ENCODE measurements at regions not wholly inside any gene's neighbourhood (a gene's known extent, or its start where the extent isn't known, plus 50 kb on each side); places are given as distances from the start of the nearest gene placed in this dataset.
"Not testable (repeated sequence)": the region's sequence is repeated elsewhere in the genome, so short reads cannot be mapped to it uniquely, and the experiment has no call there.

DNA sequence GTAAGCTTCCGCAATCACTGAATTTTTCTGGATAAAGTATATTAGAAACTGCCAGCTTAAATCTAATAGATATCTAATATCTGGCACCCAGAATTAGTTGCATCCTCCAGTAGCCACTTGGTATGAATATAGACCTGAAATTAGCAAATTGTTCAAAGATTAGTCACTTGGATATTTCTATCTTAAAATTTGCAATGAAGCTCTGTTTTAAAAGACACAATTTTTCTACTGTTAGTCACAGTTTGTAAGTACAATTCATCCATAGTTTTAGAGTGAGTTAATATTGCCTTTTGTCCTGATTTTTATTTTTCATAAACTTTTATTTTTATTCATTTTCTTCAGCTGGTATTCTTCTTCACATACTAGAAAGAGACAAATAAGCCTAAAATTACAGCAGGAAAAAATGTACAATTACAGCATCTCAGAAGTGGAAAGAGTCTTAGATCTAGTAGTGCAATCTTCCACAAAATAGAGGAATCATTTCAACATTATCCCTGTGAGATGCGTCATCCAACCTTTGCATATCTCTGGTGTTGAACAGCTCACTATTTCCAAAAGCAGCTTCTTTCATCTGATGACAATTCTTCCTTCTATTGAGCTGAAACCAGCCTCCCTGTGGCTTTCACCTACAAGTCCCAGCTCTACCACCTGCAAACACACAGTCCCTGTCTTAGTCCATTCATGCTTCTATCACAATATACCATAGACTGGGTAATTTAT lies 190.0 kb upstream of the AR start:
- POLR2A ChIA-PET: no interaction called here
- no peaks in the 10 kb centered on the region for H3K27me3 Mint-ChIP-seq
- no peaks in the 10 kb centered on the region for H3K4me1 Mint-ChIP-seq
- H3K36me3 Mint-ChIP-seq (ENCODE audit: low read depth): no peaks in the 10 kb centered on the region
- CTCF ChIA-PET: interaction anchor here (1.3 kb wide), 1 partner anchor 11 kb away, joined by 3 read pairs; no protein-coding TSS in a partner anchor
- H3K4me3 Mint-ChIP-seq: no peak overlapping the region
- H3K27ac Mint-ChIP-seq: no peak overlapping the region
- no peaks in the 10 kb centered on the region for H3K9me3 Mint-ChIP-seq
- DNase-seq: no peak

DNA sequence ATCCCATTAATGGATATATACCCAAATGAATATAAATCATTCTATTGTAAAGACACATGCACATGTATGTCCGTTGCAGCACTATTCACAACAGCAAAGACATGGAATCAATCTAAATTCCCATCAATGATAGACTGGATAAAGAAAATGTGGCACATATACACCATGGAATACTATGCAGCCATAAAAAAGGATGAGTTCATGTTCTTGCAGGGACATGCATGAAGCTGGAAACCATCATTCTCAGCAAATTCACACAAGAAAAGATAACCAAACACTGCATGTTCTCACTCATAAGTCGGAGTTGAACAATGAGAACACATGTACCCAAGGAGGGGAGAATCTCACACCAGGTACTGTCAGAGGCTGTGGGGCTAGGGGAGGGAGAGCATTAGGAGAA lies 182.6 kb upstream of the AR start:
- H3K27ac Mint-ChIP-seq; POLR2A ChIA-PET; H3K4me3 Mint-ChIP-seq; DNase-seq; CTCF ChIA-PET; H3K4me1 Mint-ChIP-seq; H3K36me3 Mint-ChIP-seq (ENCODE audit: low read depth); H3K27me3 Mint-ChIP-seq; H3K9me3 Mint-ChIP-seq: not testable (repeated sequence)

DNA sequence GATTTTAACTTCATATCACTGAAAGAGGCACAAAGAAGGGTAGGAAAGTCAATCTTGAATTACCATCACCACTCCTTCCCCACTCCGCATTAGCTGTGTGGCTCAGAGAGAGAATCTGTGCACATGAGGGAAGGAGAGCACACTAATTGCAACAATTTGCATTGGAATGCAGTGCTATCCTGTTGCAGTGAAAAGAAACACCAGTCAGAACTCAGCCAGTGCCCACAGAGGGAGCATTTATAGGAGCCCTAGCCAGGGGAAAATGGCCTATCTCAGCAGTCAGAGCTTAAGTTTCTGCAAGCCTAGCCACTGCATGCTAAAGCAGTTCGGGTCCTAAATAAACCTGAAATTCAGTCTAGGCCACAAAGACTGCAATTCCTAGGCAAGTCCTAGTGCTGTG lies 159.4 kb upstream of the AR start:
- ChIA-PET POLR2A (no interaction called here), CTCF (no interaction called here)
- H3K9me3 Mint-ChIP-seq: no peaks in the 10 kb centered on the region
- no peaks in the 10 kb centered on the region for H3K36me3 Mint-ChIP-seq (ENCODE audit: low read depth)
- H3K27ac Mint-ChIP-seq: no peak overlapping the region
- DNase-seq: no peak
- no peak overlapping the region for H3K4me3 Mint-ChIP-seq
- no peaks in the 10 kb centered on the region for H3K4me1 Mint-ChIP-seq
- no peaks in the 10 kb centered on the region for H3K27me3 Mint-ChIP-seq

DNA sequence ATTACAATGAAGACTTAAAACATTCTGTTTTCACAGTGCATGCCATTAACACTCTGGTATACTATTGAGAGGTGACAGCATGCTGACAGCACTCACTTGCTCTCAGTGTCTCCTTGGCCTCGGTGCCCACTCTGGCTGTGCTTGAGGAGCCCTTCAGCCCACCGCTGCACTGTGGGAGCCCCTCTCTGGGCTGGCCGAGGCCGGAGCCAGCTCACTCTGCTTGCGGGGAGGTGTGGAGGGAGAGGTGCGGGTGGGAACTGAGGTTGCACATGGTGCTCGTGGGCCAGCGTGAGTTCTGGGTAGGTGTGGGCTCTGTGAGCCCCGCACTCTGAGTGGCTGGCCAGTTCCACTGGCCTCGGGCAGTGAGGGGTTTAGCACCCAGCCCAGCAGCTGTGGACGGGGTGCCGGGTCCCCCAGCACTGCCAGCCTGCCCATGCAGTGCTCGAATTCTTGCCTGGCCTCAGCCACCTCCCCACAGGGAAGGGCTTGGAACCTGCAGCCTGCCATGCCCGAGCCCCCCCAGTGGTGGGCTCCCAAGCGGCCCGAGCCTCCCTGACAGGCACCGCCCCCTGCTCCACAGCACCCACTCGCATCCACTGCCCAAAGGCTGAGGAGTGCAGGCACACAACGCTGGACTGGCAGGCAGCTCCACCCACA lies 135.3 kb upstream of the AR start:
- Mint-ChIP-seq H3K9me3 (no peaks in the 10 kb centered on the region), H3K4me1 (no peaks in the 10 kb centered on the region), H3K27me3 (no peaks in the 10 kb centered on the region), H3K4me3 (no peak overlapping the region), H3K27ac (no peak overlapping the region), H3K36me3 (ENCODE audit: low read depth) (no peaks in the 10 kb centered on the region)
- POLR2A ChIA-PET: no interaction called here
- no peak for DNase-seq
- CTCF ChIA-PET: no interaction called here

DNA sequence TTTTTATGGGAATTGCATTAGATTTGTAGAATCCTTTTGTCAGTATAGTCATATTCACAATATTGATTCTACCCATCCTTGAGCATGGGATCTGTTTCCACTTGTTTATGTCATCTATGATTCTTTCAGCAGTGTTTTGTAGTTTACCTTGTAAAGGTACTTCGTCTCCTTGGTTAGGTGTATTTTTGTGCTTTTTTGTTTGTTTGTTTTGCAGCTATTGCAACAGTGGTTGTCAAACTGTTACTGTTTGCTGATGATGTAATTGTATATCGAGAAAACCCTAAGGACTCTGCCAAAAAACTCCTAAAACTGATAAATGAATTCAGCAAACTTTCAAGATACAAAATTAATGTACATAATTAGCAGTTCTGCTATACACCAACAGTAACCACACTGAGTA lies 127.9 kb upstream of the AR start:
- ChIA-PET POLR2A (no interaction called here), CTCF (no interaction called here)
- Mint-ChIP-seq H3K4me1 (no peaks in the 10 kb centered on the region), H3K4me3 (no peak overlapping the region), H3K27me3 (no peaks in the 10 kb centered on the region), H3K36me3 (ENCODE audit: low read depth) (no peaks in the 10 kb centered on the region), H3K9me3 (peaks cover 4% of the 10 kb centered on the region), H3K27ac (no peak overlapping the region)
- DNase-seq: no peak

DNA sequence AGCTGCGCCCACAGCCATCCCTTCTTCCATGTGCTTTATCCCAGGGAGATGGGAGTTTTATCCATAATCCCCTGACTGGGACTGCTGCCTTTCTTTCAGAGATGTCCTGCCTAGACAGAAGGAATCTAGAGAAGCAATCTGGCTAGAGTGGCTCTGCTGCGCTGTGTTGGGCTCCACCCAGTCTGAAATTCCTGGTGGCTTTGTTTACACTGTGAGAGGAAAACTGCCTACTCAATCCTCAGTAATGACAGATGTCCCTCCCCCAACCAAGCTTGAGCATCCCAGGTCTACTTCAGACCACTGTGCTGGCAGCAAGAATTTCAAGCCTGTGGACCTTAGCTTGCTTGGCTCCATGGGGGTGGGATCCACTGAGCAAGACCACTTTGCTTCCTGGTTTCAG lies 116.9 kb upstream of the AR start:
- ChIA-PET POLR2A (no interaction called here), CTCF (no interaction called here)
- no peak for DNase-seq
- no peaks in the 10 kb centered on the region for H3K27me3 Mint-ChIP-seq
- no peak overlapping the region for H3K27ac Mint-ChIP-seq
- no peak overlapping the region for H3K4me3 Mint-ChIP-seq
- peaks cover 4% of the 10 kb centered on the region for H3K9me3 Mint-ChIP-seq
- H3K4me1 Mint-ChIP-seq: no peaks in the 10 kb centered on the region
- H3K36me3 Mint-ChIP-seq (ENCODE audit: low read depth): no peaks in the 10 kb centered on the region

DNA sequence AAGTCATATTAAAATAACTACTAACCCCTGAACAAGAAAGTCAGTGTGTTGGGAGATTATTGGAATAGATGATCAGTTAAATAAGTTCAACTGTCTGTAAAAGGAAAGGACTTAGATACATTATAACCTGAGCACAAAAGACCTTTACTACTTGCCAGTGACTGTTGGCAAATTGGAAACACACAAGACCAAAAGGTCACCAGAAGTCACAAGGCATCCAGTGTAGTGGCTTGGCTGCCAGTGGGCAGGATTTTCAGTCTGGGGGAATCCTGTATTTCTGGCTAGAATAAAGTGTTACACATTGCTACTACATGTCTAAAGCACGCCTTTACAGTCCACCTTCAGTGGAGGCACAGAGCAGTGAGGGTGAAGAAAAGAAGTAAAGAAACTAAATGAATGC lies 108.3 kb upstream of the AR start:
- CTCF ChIA-PET: no interaction called here

DNA sequence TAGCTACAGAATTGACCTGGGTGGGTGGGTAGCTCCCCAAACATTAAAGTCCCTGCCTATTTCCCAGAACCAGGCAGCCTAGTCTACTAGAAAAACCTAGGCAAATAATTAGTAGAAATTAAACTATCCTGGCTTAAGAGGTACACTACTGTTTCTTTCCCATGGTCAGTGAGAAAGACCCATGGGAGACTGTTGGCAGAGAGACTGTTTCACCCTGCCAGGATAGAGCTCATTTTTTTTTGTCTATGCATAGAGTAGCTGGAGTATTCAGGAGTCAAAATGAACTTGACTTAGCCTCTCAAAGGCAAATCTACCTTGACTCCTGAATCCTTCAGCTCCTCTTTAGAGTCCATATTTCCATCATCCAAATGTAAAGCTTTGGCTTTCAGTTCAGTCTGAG lies 107.0 kb upstream of the AR start:
- Mint-ChIP-seq H3K4me3 (no peak overlapping the region), H3K27me3 (no peaks in the 10 kb centered on the region), H3K4me1 (no peaks in the 10 kb centered on the region), H3K9me3 (peaks cover 4% of the 10 kb centered on the region), H3K27ac (no peak overlapping the region), H3K36me3 (ENCODE audit: low read depth) (no peaks in the 10 kb centered on the region)
- POLR2A ChIA-PET: no interaction called here
- no peak for DNase-seq
- CTCF ChIA-PET: interaction anchor here (0.6 kb wide), 1 partner anchor 23 kb away, joined by 3 read pairs; no protein-coding TSS in a partner anchor

More for the DNA sequence above, 108.3 kb upstream of the AR start:
- Mint-ChIP-seq H3K27ac (no peak overlapping the region), H3K36me3 (ENCODE audit: low read depth) (no peaks in the 10 kb centered on the region), H3K4me1 (no peaks in the 10 kb centered on the region), H3K9me3 (peaks cover 4% of the 10 kb centered on the region), H3K27me3 (no peaks in the 10 kb centered on the region), H3K4me3 (no peak overlapping the region)
- POLR2A ChIA-PET: no interaction called here
- DNase-seq: no peak

DNA sequence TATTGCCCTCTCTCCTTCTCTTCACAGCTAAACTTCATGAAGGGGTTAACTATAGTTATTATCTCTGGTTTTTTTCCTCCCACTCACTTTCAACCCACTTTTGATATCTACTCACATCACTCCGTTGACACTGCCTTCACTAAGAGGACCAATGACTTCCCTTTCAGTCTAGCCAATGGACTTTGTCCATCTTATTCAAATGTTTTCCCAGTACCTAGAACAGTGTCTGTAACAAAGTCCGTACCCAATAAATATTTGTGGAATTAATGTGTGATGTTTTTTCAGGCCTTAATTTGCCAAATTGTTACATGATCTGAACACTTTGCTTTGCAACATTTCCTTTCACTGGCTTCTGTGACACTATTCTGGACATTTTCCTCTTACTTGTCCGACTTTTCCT lies 106.0 kb upstream of the AR start:
- H3K4me3 Mint-ChIP-seq: no peak overlapping the region
- H3K9me3 Mint-ChIP-seq: peaks cover 4% of the 10 kb centered on the region
- no peaks in the 10 kb centered on the region for H3K4me1 Mint-ChIP-seq
- DNase-seq: no peak
- POLR2A ChIA-PET: no interaction called here
- no peaks in the 10 kb centered on the region for H3K27me3 Mint-ChIP-seq
- H3K27ac Mint-ChIP-seq: no peak overlapping the region
- CTCF ChIA-PET: no interaction called here
- no peaks in the 10 kb centered on the region for H3K36me3 Mint-ChIP-seq (ENCODE audit: low read depth)

DNA sequence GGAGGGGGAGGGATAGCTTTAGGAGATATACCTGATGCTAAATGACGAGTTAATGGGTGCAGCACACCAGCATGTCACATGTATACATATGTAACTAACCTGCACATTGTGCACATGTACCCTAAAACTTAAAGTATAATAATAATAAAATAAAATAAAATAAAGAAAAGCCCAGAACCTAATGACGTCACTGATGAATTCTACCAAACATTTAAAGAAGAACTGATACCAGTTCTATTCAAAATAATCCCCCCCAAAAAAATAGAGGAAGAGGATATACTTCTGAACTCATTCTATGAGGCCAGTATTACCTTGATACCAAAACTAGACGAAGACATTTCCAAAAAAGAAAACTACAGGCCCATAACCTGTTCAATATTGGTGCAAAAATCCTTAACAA lies 68.6 kb upstream of the AR start:
- H3K4me1 Mint-ChIP-seq; POLR2A ChIA-PET; H3K27ac Mint-ChIP-seq; DNase-seq; H3K4me3 Mint-ChIP-seq; CTCF ChIA-PET; H3K9me3 Mint-ChIP-seq; H3K27me3 Mint-ChIP-seq; H3K36me3 Mint-ChIP-seq (ENCODE audit: low read depth): not testable (repeated sequence)

DNA sequence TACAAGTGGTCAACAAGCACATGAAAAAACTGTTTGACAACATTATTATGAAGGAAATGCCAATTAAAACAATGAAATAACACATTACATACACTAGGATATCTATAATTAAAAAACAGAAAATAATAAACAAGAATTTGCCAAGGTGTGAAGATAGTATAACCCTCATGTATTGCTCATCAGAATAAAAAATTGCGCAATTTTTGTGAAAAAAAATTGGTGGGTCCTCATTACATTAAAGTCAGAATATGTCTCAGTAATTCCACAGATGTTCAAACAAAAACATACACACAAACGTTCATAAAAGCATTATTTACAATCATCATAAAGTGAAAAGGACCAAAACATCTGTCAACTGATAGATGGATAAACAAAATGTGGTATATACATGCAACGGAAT lies 63.0 kb upstream of the AR start:
- no peak for DNase-seq
- Mint-ChIP-seq H3K4me1 (no peaks in the 10 kb centered on the region), H3K27ac (no peak overlapping the region), H3K27me3 (no peaks in the 10 kb centered on the region), H3K9me3 (no peaks in the 10 kb centered on the region), H3K4me3 (no peak overlapping the region), H3K36me3 (ENCODE audit: low read depth) (no peaks in the 10 kb centered on the region)
- ChIA-PET CTCF (no interaction called here), POLR2A (no interaction called here)

All from activated CD4-positive, alpha-beta T cell treated with anti-CD3 and anti-CD28 coated beads, Interleukin-2, amount 10 ng/mL, durations not matched to agents 7 days and 5 days (primary cell).